Caco-2 (cell line): ENCODE measurements at regions not wholly inside any gene's neighbourhood (a gene's known extent, or its start where the extent isn't known, plus 50 kb on each side); places are given as distances from the start of the nearest gene placed in this dataset.
"Not testable (repeated sequence)": the region's sequence is repeated elsewhere in the genome, so short reads cannot be mapped to it uniquely, and the experiment has no call there.

ENCODE experiments used
- BruUV-seq: library from RNA; stranded (reverse); fragments of 400-500 nt; replicated peaks from 2 replicates; lab custom pipeline; 2021; lab: Mats Ljungman, UMichigan
- CTCF ChIA-PET: fragments of 300-600 bp; sonication (Branson Sonifier 250); formaldehyde crosslinking; loops from one replicate; lab custom pipeline; 2022; ENCODE audit warnings: antibody characterized with exemption; lab: Charles Lee
- POLR2A ChIA-PET: fragments of 300-600 bp; sonication (Branson Sonifier 250); formaldehyde crosslinking; loops from one replicate; lab custom pipeline; 2022; ENCODE audit warnings: antibody characterized with exemption; lab: Charles Lee
- DNase-seq, 2 experiments: peaks; one replicate each; pipeline versions ENCODE4 v3.0.0 to v3.0.0-alpha.2; 2020 to 2022
- H3K27me3 ChIP-seq: replicated peaks from 2 replicates; pipeline ENCODE4 v1.6.0; 2011; ENCODE audit warnings: low read length; ENCODE audit not compliant: control insufficient read depth, insufficient read depth
- H3K36me3 ChIP-seq: 2 replicates; pipeline ENCODE4 v1.5.1; 2011; ENCODE audit warnings: low read length; ENCODE audit not compliant: control insufficient read depth, insufficient read depth
- H3K4me1 ChIP-seq: fragments of 250-450 bp; sonication (Bioruptor Pico); 2 replicates; pipeline ENCODE4 v1.5.1; 2020; ENCODE audit warnings: mild to moderate bottlenecking
- H3K4me3 ChIP-seq: 2 replicates; pipeline ENCODE4 v1.5.1; 2011; ENCODE audit warnings: low read depth, mild to moderate bottlenecking, control low read depth, low read length
- H3K9me3 ChIP-seq: fragments of 250-450 bp; sonication (Bioruptor Pico); 2 replicates; pipeline ENCODE4 v1.5.1; 2020; ENCODE audit warnings: mild to moderate bottlenecking, moderate library complexity
- H3K27ac Mint-ChIP-seq: one replicate; pipeline ENCODE4 v1.8.0; 2022; ENCODE audit warnings: mixed read lengths; ENCODE audit not compliant: unreplicated experiment
- H3K27me3 Mint-ChIP-seq: one replicate; pipeline ENCODE4 v1.8.0; 2022; ENCODE audit warnings: mixed read lengths; ENCODE audit not compliant: insufficient read depth, unreplicated experiment
- H3K36me3 Mint-ChIP-seq: one replicate; pipeline ENCODE4 v1.8.0; 2022; ENCODE audit warnings: mild to moderate bottlenecking, mixed read lengths; ENCODE audit not compliant: insufficient read depth, unreplicated experiment
- H3K4me1 Mint-ChIP-seq: one replicate; pipeline ENCODE4 v1.8.0; 2022; ENCODE audit warnings: low read depth, mixed read lengths; ENCODE audit not compliant: unreplicated experiment
- H3K4me3 Mint-ChIP-seq: one replicate; pipeline ENCODE4 v1.8.0; 2022; ENCODE audit warnings: mild to moderate bottlenecking, moderate library complexity, mixed read lengths; ENCODE audit not compliant: unreplicated experiment
- H3K9me3 Mint-ChIP-seq: one replicate; pipeline ENCODE4 v1.8.0; 2022; ENCODE audit warnings: mixed read lengths; ENCODE audit not compliant: unreplicated experiment
- CTCF ChIP-seq, 2 experiments: fragments of 200-600 bp in 1 of 2; IDR thresholded peaks; 1 replicate in 1 of 2; 2 replicates in 1 of 2; pipeline versions ENCODE4 v1.5.1 to v1.8.0; 2011 to 2022; ENCODE audit warnings: antibody characterized with exemption in 1 of 2, control low read depth in 1 of 2, inconsistent platforms in 1 of 2, low read depth in 1 of 2, low read length in 1 of 2, mild to moderate bottlenecking in 1 of 2, moderate library complexity in 1 of 2; ENCODE audit not compliant: insufficient read depth in 1 of 2, severe bottlenecking in 1 of 2, unreplicated experiment in 1 of 2
- intact Hi-C: fragments of 100-400 bp; cut with micrococcal nuclease; formaldehyde crosslinking; loops from one replicate; pipeline ENCODE4 v1.10.0; 2022; ENCODE audit not compliant: unreplicated experiment

- no peaks in the 10 kb centered on the region for H3K27me3 ChIP-seq
- 0 out of 2 replicates have a peak, but pooled peaks cover 2% of the 10 kb centered on the region for H3K9me3 ChIP-seq
- H3K9me3 Mint-ChIP-seq, result no peaks in the 10 kb centered on the region
- H3K4me3 Mint-ChIP-seq, result no peak overlapping the region
- H3K27me3 Mint-ChIP-seq, result no peaks in the 10 kb centered on the region
- H3K4me1 ChIP-seq, result no peaks in the 10 kb centered on the region
- no peaks in the 10 kb centered on the region for H3K36me3 Mint-ChIP-seq
- H3K27ac Mint-ChIP-seq, result no peak overlapping the region
- POLR2A ChIA-PET, result no interaction called here
- no TSS peak for BruUV-seq
- H3K4me3 ChIP-seq, result no peak overlapping the region
- no peaks in the 10 kb centered on the region for H3K36me3 ChIP-seq
- no peak for DNase-seq
- CTCF ChIA-PET, result interaction anchor here (0.6 kb wide), 1 partner anchor 917 kb away, joined by 3 read pairs; no protein-coding TSS in a partner anchor
- no peak for TF ChIP-seq CTCF (IDR thresholded peaks at IDR 0.05; ENCODE audit: insufficient read depth in 1 of 2, low read depth in 1 of 2, low read length in 1 of 2, severe bottlenecking in 1 of 2, unreplicated experiment in 1 of 2)
- intact Hi-C loops, result no loop called here
- no peaks in the 10 kb centered on the region for H3K4me1 Mint-ChIP-seq
Measured at GRCh38 chr10:114718374-114718773, 60.3 kb upstream of the ABLIM1 start.

DNA sequence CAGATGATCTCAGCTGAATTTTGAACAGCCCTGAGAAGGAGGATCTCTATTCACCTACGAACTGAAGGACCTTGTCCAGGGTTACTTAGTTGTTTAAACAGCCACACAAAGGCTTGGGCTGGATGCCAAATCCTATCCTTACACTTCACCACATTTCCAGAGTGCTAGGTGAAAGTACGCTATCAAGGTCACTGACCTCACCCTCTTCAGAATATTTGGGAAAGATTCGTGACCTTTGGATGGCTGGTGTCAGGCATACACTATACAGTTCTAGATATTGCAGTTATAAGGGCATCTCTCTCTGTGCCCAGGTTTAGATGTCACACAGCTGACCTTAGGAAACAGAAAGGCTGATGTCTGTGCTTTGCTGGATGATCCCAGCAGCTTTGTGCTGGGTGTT is 61.2 kb upstream of the ABLIM1 start:
- no peaks in the 10 kb centered on the region for H3K9me3 Mint-ChIP-seq
- no peaks in the 10 kb centered on the region for H3K27me3 ChIP-seq
- no peak overlapping the region for H3K4me3 Mint-ChIP-seq
- no peaks in the 10 kb centered on the region for H3K27me3 Mint-ChIP-seq
- no peaks in the 10 kb centered on the region for H3K4me1 ChIP-seq
- BruUV-seq, result no TSS peak
- ChIA-PET POLR2A (no interaction called here), CTCF (no interaction called here)
- no peaks in the 10 kb centered on the region for H3K4me1 Mint-ChIP-seq
- H3K27ac Mint-ChIP-seq, result no peak overlapping the region
- DNase-seq, result no peak
- 0 out of 2 replicates have a peak, but pooled peaks cover 2% of the 10 kb centered on the region for H3K9me3 ChIP-seq
- no peak overlapping the region for H3K4me3 ChIP-seq
- intact Hi-C loops, result no loop called here
- no peak for TF ChIP-seq CTCF (IDR thresholded peaks at IDR 0.05; ENCODE audit: insufficient read depth in 1 of 2, low read depth in 1 of 2, low read length in 1 of 2, severe bottlenecking in 1 of 2, unreplicated experiment in 1 of 2)
- H3K36me3 ChIP-seq, result no peaks in the 10 kb centered on the region
- H3K36me3 Mint-ChIP-seq, result no peaks in the 10 kb centered on the region

GRCh38 chr10:114720023-114720422 is 61.9 kb upstream of the ABLIM1 start:
- H3K4me1 ChIP-seq, H3K4me3 ChIP-seq, H3K36me3 ChIP-seq, POLR2A ChIA-PET, H3K27ac Mint-ChIP-seq, H3K36me3 Mint-ChIP-seq, DNase-seq, H3K27me3 Mint-ChIP-seq, H3K4me3 Mint-ChIP-seq, H3K9me3 ChIP-seq, H3K9me3 Mint-ChIP-seq, H3K4me1 Mint-ChIP-seq, BruUV-seq, H3K27me3 ChIP-seq, CTCF ChIA-PET: not testable (repeated sequence)
- intact Hi-C loops, result loop anchor here (5.0 kb wide), 1 partner anchor 47 kb away; no protein-coding TSS in a partner anchor
